GM23248 (cell line): ENCODE measurements at regions not wholly inside any gene's neighbourhood (a gene's known extent, or its start where the extent isn't known, plus 50 kb on each side); places are given as distances from the start of the nearest gene placed in this dataset.

Source experiments
- EZH2 ChIP-seq: fragments of 200-600 bp; sonication (generic); IDR thresholded peaks from 2 replicates; pipeline ENCODE4 v1.6.1; 2018; ENCODE audit warnings: antibody characterized with exemption, mild to moderate bottlenecking; ENCODE audit not compliant: insufficient read depth, poor library complexity, severe bottlenecking
- EZH2phosphoT487 ChIP-seq: fragments of 200-600 bp; sonication (generic); IDR thresholded peaks from 2 replicates; pipeline ENCODE4 v1.6.1; 2018; ENCODE audit warnings: antibody characterized with exemption, moderate library complexity, mild to moderate bottlenecking, low read depth; ENCODE audit not compliant: insufficient read depth

DNA sequence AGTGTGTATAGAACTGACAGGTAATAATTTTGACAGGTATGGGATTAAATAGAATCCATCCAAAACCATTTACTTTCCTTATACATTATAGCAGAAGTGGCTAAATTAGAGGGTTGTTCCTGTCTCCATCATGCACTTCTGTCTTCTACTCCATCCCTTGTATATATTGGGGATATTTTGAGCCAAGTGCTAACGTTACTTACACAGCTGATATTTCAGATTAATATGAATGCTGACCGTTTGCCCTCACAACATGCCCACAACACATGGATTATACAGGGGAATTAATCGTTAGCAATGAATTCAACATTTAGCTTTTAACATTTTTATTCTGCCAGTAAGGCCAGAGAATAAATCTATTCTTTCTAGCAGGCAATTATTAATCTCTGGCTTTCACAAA, 1125.0 kb upstream of the FAM98A start:
- TF ChIP-seq EZH2 (no peak), EZH2phosphoT487 (no peak)
